Stimulated activated CD8-positive, alpha-beta memory T cell treated with anti-CD3 and anti-CD28 coated beads, Interleukin-4, amount 100 ng/mL, for 48 hours (primary cell): ENCODE measurements at regions not wholly inside any gene's neighbourhood (a gene's known extent, or its start where the extent isn't known, plus 50 kb on each side); places are given as distances from the start of the nearest gene placed in this dataset.

Source experiments
- DNase-seq: peaks from one replicate; pipeline ENCODE4 v3.0.0-alpha.2; 2020

GRCh38 chr20:21033817-21034216 is 72.3 kb downstream of the LINC00237 start:
- DNase-seq = no peak

GRCh38 chr20:21031666-21032065 is 74.5 kb downstream of the LINC00237 start:
- DNase-seq = no peak

GRCh38 chr20:21029341-21029740 is 76.8 kb downstream of the LINC00237 start:
- no peak for DNase-seq

GRCh38 chr20:21028921-21029320 is 77.2 kb downstream of the LINC00237 start:
- no peak for DNase-seq

- DNase-seq = no peak
Observed at GRCh38 chr20:21028436-21028835, 77.7 kb downstream of the LINC00237 start.

- no peak for DNase-seq
Observed at GRCh38 chr20:21027569-21027968, 78.6 kb downstream of the LINC00237 start.

- DNase-seq = no peak
Observed at GRCh38 chr20:21026951-21027350, 79.2 kb downstream of the LINC00237 start.

- DNase-seq = no peak
Observed at GRCh38 chr20:21024420-21024819, 81.7 kb downstream of the LINC00237 start.

GRCh38 chr20:21022925-21023324 is 83.2 kb downstream of the LINC00237 start:
- DNase-seq = no peak

- no peak for DNase-seq
Observed at GRCh38 chr20:21021472-21021790, 84.7 kb downstream of the LINC00237 start.

GRCh38 chr20:21020659-21021471 is 85.3 kb downstream of the LINC00237 start:
- DNase-seq = no peak

GRCh38 chr20:21019814-21020658 is 86.1 kb downstream of the LINC00237 start:
- DNase-seq = no peak

GRCh38 chr20:21019468-21019813 is 86.7 kb downstream of the LINC00237 start:
- DNase-seq = no peak

- DNase-seq = no peak
Observed at GRCh38 chr20:21018576-21018975, 87.6 kb downstream of the LINC00237 start.

- DNase-seq = no peak
Observed at GRCh38 chr20:21017528-21018085, 88.6 kb downstream of the LINC00237 start.

GRCh38 chr20:21016751-21017150 is 89.4 kb downstream of the LINC00237 start:
- no peak for DNase-seq

- no peak for DNase-seq
Observed at GRCh38 chr20:21014528-21014927, 91.6 kb downstream of the LINC00237 start.

GRCh38 chr20:21008951-21009350 is 97.2 kb downstream of the LINC00237 start:
- no peak for DNase-seq

GRCh38 chr20:21006611-21007010 is 99.5 kb downstream of the LINC00237 start:
- DNase-seq = no peak

- DNase-seq = no peak
Observed at GRCh38 chr20:21004386-21005076, 101.6 kb downstream of the LINC00237 start.

- no peak for DNase-seq
Observed at GRCh38 chr20:21003902-21004301, 102.3 kb downstream of the LINC00237 start.

GRCh38 chr20:21002486-21002885 is 103.7 kb downstream of the LINC00237 start:
- DNase-seq = no peak

GRCh38 chr20:20993372-20993771 is 112.8 kb downstream of the LINC00237 start:
- DNase-seq = no peak
